GM19238 (cell line): ENCODE measurements at regions not wholly inside any gene's neighbourhood (a gene's known extent, or its start where the extent isn't known, plus 50 kb on each side); places are given as distances from the start of the nearest gene placed in this dataset.

Experiments used
- DNase-seq: peaks from one replicate; pipeline ENCODE4 v3.0.0; 2011; ENCODE audit warnings: low spot score; ENCODE audit not compliant: insufficient read length

DNA sequence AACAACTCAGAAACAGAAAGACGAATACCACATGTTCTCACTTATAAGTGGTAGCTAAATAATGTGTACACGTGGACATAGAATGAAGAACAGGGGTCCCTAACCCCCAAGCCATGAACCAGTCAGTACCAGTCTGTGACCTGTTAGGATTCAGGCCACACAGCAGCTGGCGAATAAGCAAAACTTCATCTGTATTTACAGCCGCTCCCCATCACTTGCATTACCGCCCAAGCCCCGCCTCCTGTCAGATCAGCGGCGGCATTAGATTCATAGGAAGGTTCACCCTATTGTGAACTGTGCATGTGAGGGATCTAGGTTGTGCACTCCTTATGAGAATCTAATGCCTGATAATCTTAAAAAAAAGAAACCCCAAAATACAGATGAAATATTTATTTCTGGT lies 1128.7 kb downstream of the NLGN4X start:
- no peak for DNase-seq

DNA sequence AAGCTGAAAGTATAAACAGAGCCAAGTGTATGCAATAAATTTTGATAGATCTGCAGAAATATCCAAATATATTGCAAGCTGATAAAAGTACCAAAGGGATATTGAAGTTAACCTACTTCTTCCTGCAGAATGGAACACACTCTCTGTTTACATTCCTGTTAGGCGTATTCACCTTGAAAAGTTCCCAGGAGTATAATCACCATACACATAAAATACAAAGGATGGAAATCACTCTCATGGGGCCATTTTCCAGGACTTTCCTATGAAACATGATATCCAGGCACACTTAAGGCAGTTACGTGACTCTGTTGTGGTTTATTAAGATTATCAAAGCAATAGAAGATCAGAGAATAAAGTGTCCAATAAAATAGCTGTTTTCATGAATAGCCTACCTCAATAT lies 1142.3 kb downstream of the NLGN4X start:
- DNase-seq = no peak

DNA sequence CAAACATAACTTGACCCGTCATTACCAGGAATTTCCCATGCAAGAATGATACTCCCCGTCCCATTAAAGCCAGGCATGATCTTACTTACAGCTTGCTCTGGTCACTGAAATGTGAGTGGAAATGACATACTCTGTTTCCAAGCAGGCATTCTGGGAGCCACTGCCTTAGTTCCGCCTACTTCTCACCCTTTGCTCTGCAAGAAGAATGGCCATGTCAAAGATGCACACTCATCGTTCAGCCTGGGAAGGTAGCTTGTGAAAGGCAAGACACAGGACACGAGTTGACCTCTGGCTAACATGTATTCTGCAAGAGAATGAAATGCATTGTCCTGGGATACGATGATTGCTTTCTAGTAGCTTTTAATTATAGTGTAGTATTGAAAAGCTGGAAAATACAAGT lies 1144.4 kb downstream of the NLGN4X start:
- DNase-seq = no peak

DNA sequence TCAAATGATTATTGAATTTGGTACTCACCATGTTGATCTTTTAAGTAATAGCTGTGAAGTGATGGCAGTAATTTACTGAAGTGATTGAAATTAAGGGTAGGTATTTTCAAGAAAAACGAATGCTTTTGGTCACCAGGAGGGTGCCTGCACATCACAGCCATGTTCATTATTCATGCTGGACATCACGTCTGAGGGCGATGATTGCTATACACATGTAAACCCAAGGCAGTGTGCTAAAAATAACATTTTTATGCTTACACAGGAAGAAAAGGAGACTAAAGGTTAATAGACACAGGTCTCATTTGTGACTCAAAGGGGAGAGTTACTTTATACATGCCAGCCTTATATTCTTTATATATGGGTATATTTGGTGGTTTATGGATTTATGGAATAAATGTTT lies 1146.0 kb downstream of the NLGN4X start:
- no peak for DNase-seq

DNA sequence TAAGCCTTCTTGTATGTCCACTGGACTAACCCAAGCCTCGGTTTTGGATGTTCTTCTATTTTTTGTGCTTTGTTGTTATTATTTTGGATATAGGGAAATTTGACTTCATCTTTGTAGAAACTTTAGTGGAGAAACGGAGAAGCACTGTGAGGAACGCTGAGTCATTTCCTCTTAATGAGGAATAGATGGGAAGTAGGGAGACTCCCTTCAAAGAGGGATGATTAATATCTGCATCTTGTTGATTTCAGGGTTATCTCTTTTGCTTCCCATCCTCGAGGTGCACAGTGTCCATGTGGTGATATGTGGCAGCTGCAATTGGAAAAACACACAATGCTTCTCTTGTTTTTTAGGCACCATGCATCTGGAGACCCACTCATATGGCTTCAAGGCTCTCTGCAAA lies 1147.9 kb downstream of the NLGN4X start:
- no peak for DNase-seq

DNA sequence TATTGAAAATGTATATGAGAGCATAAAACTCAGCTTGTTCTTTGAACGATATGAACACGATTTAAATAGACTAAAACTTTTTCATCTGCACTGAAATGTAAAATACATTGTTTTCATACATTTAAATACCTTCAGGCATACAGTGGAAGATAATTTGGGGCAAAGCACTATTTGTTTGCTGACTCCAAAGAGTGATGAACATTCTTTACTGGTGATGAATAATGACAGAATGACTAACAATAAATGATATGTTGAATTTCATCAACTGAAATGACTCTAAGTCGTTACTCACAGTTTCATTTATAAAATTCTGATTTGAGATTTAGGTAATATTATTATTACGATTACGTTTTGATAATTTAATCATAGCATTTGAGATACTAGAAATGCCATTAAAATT lies 1160.1 kb downstream of the NLGN4X start:
- DNase-seq = no peak

DNA sequence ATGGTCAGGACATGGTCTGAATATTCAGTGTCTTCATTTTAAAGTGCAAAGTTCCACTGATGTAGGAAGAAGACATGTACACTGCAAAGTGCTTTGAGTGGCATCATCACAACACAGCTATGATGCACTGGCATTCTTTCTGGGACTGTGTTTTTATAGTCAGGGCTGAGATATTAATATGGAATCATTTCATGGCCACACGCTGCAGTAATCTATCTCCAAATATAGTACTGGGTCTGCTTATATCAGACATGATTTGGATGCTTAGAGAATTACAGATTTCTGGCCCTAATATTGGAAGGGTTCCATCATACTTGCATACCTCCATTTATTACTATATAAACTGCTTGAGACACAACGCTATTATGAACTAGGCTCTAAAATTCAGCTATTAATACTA lies 1170.9 kb downstream of the NLGN4X start:
- DNase-seq = no peak

DNA sequence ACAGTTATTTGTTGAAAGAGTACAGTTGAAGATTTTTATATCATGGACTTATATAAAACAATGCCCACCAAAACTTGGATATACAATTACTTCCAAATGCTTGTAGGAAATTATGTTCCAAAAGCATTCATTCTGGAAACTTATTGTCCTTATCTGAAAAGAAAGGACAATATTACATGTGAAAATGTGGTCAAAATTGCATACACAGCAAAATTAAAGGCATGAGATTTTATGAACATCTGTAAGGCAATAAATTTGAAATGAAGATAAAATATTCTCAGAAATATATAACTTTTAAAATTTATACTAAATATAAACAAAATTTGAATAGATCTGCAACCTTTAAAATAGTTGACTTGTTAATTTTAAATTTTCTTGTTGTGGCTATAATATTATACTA lies 1173.8 kb downstream of the NLGN4X start:
- DNase-seq = no peak

DNA sequence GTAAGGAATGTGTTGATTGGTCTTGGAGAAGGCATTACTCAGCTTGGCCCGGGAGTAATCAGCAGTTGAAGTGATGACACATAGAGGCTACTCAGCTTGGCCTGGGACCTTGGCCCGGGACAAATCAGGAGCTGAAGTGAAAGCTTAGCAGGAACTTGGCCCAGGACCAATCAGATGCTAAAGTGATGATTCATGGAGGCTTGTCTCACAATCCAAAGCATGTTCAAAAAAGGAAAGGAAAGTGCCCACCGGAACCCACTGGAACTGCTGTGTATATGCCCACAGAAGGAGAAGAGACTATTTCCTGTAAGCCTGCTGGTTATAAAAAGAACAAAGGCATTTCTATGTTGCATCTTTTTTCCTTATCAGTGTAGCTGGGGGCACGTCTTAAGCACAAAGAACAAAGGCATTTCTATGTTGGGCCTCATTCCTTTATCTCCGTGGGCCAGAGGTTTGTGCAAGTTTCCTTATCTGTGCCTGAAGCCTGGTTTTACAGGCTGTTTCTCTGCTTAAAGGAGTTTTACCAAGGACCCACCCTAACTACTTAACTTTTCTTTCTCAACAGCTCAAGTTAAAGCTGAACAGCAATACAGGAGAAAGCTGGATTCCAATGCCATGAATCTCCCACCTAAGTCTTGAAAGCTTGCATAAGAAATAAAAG lies 1176.7 kb downstream of the NLGN4X start:
- DNase-seq = no peak

DNA sequence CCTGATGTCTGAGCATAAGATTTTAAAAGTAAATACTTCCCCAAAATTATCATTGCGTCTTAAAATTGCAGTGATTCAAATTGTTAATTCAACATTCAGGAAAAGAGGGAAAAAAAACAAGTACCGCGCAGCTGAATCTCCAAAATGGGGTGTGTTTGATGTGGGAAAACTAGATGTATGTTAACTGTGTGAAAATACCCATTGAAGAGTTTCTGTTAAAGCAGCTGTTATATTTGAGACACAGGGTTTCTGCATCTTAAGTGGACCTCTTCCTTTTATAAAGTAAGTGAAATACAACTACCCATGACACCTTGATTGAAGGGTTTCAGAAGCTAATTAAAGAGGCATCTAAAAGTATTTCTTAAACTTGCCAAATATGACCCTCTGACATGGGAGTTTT lies 1186.1 kb downstream of the NLGN4X start:
- DNase-seq = no peak

DNA sequence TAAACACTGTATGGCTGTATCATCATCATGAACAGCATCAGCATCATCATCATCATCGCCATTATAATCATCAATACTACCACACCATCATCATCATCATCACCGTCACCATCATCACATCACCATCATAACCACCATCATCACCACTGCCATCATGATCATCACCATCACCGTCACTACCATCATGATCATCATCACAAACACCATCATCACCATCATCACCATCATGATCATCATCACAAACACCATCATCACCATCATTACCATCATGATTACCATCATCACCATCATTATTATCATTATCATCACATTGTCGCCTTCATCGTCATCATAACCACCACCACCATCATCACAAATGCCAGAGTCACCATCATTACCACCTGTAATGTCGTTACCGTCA lies 1196.9 kb downstream of the NLGN4X start:
- no peak for DNase-seq

DNA sequence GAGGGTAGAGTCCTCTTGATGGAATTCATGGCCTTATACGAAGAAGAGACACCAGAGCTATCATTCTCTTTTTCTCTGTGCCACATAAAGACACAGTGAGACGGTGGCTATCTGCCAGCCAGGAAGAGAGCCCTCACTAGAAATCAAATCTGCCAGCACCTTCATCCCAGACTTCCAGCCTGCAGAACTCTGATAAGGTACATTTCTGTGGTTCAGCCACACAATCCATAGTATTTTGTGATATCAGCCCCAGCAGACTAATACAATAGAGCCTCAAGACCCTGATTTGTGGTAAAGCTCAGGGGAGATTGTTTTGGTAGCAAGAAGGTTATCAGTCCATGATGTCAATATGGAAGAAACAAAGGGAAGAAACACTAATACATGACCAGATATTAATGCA lies 1213.2 kb downstream of the NLGN4X start:
- no peak for DNase-seq

DNA sequence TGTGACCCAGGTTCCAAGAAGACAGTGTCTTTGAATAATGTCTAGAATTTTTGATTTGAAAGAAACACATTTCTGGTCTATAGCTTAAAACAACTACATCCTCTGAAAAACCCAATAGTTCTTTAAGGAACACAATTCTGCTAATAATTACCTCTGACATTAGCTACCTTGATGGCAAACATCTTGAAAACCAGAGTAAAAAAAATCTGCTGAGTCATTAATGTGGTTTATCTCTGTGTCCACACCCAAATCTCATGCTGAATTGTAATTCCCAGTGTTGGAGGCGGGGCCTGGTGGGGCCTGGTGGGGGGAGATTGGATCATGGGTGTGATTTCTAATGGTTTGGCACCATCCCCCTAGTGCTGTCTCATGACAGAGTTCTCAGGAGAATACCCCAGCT lies 1233.8 kb downstream of the NLGN4X start:
- no peak for DNase-seq

DNA sequence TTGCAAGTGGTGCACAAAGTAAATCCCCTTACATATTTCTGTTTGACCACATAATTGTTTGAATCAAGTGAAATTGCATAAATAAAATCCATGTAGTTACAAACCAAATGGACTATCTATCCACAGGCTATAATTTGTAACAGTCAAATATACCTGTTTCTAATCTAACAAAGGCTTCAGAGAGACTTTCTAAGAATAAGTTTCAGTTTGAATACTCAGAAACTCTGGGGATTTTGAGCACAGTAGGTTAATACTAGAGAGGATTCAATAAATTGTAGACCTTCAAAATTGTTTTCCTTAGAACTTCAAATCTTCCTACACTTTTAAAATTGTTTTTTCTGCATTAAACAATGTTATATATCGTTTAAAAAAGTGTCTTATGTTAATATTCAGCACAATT lies 1250.1 kb downstream of the NLGN4X start:
- DNase-seq = no peak

DNA sequence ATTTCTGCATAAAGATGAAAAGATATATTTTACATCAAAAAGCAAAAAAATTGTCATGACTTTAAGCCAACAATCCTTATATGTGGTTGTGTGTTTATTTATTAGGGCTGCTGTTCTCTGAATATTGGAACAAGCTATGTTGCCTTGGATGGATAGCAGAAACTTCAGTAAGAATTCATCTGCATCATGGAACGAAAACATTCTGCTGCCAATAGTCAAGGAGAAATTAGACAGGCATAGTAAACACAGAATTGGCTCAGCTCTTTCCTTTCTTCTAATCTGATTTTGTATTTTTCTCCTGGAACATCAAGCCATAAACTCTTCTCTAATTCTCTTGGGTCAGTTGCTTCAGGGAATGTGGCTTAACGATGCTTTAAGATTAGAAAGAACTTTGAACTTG lies 1257.0 kb downstream of the NLGN4X start:
- no peak for DNase-seq

DNA sequence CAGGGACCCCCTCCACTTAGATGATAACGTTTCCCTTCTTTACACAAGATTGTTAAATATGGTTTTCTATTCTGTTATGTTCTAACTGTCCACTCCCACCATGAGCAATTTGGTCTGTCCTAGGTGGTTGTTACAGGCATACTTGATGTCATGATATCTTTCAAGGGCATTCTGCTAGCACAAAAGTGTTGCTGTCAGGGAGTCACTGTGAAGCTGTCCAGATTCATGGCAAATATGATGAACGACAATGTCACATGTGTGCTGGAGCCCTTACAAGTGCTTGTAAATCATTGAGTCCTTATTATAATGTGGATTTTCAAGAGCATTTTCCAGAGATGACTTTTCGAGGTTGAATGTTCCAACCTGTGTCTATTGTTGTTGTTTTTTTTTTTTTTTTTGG lies 1250.7 kb upstream of the PRKX start:
- no peak for DNase-seq

DNA sequence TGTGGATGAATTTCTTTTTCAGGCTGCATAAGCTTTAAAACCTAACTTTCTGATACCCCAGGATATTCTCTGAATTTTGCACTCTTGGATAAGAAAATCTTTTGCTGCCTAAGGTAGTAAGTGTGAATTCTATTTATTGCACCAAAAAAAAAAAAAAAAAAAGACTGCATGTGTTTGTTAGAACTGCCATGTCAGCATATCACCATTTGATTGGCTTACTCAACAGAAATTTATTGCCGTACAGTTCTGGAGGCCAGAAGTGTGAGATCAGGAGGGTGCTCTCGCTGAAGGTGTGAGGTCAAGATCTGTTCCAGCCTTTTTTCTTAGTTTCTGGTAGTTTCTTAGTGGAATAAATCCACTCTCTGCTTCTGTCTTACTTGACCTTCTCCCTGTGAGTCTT lies 1250.0 kb upstream of the PRKX start:
- no peak for DNase-seq

DNA sequence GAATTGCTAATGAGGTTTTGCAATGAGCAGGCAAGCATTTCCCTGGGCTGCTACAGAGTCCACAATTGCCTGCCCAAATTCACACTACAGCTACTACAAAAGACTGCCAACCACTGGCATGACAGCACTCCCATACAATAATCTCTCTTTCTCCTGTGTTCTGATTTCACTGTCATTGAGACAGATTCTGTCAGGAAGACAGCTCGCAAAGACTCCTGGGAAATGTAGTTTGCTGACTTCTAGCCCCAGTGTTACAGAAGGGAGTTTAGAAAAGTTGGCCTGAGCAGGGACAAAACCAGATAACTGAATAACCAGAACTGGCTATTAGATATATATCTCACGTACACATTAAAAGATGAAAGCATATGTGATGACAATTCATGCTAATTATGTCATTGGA lies 1231.3 kb upstream of the PRKX start:
- DNase-seq = no peak

DNA sequence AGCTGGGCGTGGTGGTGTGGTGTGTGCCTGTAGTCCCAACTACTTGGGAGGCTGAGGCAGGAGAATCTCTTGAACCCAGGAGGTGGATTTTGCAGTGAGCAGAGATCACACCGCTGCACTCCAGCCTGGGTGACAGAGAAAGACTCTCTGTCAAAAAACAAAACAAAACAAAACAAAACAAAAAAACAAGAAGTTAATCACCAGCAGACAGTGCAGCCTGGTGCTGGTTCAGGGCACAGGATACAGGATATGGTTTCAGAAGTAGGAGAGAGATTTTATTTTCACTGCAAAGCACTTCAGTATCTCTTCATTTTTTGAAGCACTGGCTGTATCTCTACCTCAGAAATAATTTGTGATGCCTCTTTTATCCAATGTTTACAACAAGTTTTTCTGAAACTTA lies 1222.9 kb upstream of the PRKX start:
- DNase-seq = no peak

DNA sequence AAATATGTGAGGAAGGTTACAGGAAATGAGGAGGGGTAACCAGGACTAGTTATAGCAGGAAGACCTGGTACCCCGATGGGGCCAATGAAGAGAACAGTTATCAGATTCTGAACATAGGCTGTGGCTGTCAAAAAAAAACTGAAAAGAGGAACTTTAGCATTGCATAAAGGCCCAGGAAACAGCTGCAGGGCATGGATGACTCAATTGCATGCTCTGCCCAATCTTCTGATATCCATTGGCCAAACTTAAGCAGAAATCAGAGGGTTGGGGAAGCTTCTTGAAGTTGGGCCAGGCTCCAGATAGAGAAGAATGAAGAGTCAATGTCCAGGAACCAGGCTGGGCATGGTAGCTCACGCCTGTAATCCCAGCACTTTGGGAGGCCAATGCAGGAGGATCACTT lies 1222.4 kb upstream of the PRKX start:
- DNase-seq = no peak

DNA sequence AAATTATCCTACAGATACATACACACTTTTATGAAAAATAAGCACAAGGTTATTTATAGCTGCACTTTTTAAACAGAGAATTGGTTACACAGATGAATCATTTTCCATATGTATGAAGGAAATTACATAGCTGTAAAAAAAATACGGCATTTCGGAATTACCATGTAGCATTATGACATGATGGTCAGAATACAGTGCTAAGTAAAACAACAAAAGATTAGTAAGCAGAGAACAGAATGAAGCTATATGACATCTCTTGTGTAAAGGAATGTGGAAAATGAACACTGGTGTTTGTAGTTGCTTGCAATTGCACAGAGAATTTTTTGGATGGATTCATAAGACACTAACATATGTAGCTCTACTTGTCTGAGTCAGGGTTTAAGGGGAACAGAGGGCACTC lies 1222.0 kb upstream of the PRKX start:
- DNase-seq = no peak

DNA sequence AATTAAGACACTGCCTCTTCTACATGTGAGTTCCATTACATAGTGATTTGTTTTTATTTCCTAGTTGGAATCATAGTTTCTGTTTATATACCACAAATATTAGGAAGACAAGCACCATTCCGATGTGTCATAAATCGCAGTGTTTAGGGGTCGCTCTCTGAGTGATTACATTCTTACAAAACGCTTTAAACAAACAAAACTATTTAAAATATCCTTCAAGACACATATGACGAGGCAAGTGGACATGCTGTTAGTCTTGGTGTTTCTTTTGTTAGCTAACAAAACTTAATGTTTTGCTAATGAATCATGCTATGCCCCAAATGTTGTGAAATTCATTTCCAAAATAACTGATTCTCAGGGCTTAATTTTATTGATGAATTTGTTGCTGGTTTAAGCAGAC lies 1219.3 kb upstream of the PRKX start:
- no peak for DNase-seq

DNA sequence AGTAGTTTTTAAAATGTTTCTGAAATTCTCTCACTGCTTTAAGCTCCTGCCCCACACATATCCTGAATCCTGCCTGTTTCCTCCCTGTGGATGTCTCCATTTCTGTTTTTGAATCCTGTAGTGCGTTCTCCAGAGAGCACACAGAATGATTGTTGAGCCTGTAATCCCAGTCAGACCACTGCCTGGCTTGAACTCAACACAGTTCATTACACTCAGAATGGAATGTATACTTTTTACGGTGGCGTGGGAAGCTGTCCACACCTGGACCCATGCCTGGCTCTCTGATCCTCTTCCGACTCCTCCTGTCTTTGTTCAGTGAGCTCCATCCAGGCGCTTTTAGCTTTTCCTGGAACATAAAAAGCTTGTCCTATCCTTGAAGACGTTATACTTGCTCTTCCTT lies 1217.0 kb upstream of the PRKX start:
- no peak for DNase-seq

DNA sequence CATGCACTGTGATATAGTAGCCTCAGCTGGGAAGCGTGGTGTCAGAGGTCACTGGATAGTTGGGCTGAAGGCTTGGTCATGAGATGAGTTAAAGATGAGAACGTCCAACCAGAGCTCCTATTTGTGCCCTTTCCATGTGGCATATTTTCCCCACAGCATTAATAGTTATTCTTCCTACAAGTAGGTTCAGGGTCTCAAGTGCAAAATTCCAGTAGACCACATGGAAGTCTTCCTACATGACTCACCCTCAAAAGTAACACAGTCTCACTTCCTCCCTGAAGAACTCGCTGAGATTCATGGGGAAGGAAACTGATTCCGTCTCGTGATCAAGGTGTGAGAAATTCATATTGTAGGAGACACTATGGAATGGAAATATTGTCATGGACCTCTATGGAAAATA lies 1212.5 kb upstream of the PRKX start:
- DNase-seq = no peak
